CD4-positive, alpha-beta T cell (primary cell): ENCODE measurements at regions not wholly inside any gene's neighbourhood (a gene's known extent, or its start where the extent isn't known, plus 50 kb on each side); places are given as distances from the start of the nearest gene placed in this dataset.

ENCODE experiments used
- ATAC-seq: fragments of 200-7000 bp; cut with Tn5 transposase; one replicate; pipeline ENCODE4 v1.10.0; 2022; ENCODE audit warnings: mild to moderate bottlenecking; ENCODE audit not compliant: poor library complexity
- CTCF ChIA-PET: fragments of 350-600 bp; sonication (Branson Sonifier 250); formaldehyde crosslinking; loops from one replicate; lab custom pipeline; 2021; ENCODE audit warnings: antibody characterized with exemption, inconsistent platforms; lab: Charles Lee
- POLR2A ChIA-PET: fragments of 350-600 bp; sonication (Branson Sonifier 250); formaldehyde crosslinking; loops from one replicate; lab custom pipeline; 2021; ENCODE audit warnings: antibody characterized with exemption, inconsistent platforms; lab: Charles Lee
- DNase-seq, 14 experiments: peaks; one replicate each; pipeline ENCODE4 v3.0.0-alpha.2; 2013 to 2020; ENCODE audit warnings: mixed read lengths in 2 of 14
- H3K27ac ChIP-seq, 2 donors: one replicate each; pipeline versions ENCODE4 v1.5.1 to v1.7.0; 2013; ENCODE audit warnings: low read length in 2 of 2, low read depth in 1 of 2, mild to moderate bottlenecking in 1 of 2
- H3K27me3 ChIP-seq, 2 experiments: 1 replicate in 1 of 2; 2 replicates in 1 of 2; pipeline versions ENCODE4 v1.6.1 to v1.7.0; 2013; ENCODE audit warnings: low read length in 2 of 2, control low read depth in 1 of 2, mild to moderate bottlenecking in 1 of 2, moderate library complexity in 1 of 2; ENCODE audit not compliant: insufficient read depth in 2 of 2, control insufficient read depth in 1 of 2
- H3K36me3 ChIP-seq: one replicate; pipeline ENCODE4 v1.6.1; 2013; ENCODE audit warnings: low read length, control low read depth; ENCODE audit not compliant: insufficient read depth
- H3K4me1 ChIP-seq: one replicate; pipeline ENCODE4 v1.6.1; 2013; ENCODE audit warnings: low read length, control low read depth; ENCODE audit not compliant: insufficient read depth
- H3K4me3 ChIP-seq: one replicate; pipeline ENCODE4 v1.5.1; 2013; ENCODE audit warnings: mild to moderate bottlenecking, low read length, moderate library complexity
- H3K9me3 ChIP-seq, 2 experiments: 1 replicate in 1 of 2; 2 replicates in 1 of 2; pipeline versions ENCODE4 v1.6.1 to v1.7.0; 2013; ENCODE audit warnings: low read length in 2 of 2, mild to moderate bottlenecking in 2 of 2, control low read depth in 1 of 2, moderate library complexity in 1 of 2; ENCODE audit not compliant: control insufficient read depth in 1 of 2, insufficient read depth in 1 of 2
- H3K27ac Mint-ChIP-seq: one replicate; pipeline ENCODE4 v1.8.0; 2020; ENCODE audit warnings: mixed read lengths
- H3K27me3 Mint-ChIP-seq: one replicate; pipeline ENCODE4 v1.8.0; 2021; ENCODE audit warnings: mixed read lengths
- H3K36me3 Mint-ChIP-seq: one replicate; pipeline ENCODE4 v1.8.0; 2021; ENCODE audit warnings: low read depth, mixed read lengths
- H3K4me1 Mint-ChIP-seq: one replicate; pipeline ENCODE4 v1.8.0; 2021; ENCODE audit warnings: low read depth, mixed read lengths
- H3K4me3 Mint-ChIP-seq: one replicate; pipeline ENCODE4 v1.8.0; 2020; ENCODE audit warnings: mild to moderate bottlenecking, mixed read lengths
- H3K9me3 Mint-ChIP-seq: one replicate; pipeline ENCODE4 v1.8.0; 2020; ENCODE audit warnings: mixed read lengths
- intact Hi-C, 2 experiments: fragments of 100-400 bp; cut with DNase I in 1 of 2; cut with micrococcal nuclease in 1 of 2; formaldehyde crosslinking; loops; one replicate each; pipeline versions ENCODE4 v1.15.1 to v1.9.0; 2023 to 2025; cut with DNase I, micrococcal nuclease
- TF ChIP-seq, protein P1 (sequence below): fragments of 200-600 bp; IDR thresholded peaks from one replicate; pipeline ENCODE4 v1.8.0; 2022; ENCODE audit warnings: antibody characterized with exemption, mild to moderate bottlenecking

DNA sequence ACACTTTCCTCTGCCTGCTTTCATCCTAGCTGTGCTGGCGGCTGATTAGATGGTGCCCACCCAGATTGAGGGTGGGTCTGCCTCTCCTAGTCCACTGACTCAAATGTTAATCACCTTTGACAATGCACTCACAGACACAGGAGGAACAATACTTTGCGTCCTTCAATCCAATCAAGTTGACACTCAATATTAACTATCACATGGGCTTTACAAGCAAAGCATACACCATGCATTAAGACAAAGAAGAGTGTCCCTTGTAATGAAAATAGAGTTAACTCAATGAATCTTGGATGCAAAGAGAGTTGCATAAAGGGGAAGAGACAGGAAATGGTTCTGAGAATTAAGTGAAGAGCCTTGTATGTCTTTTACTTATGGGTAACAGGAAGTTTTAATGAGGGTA is 298.7 kb upstream of the BRINP1 start:
- POLR2A ChIA-PET, result no interaction called here

DNA sequence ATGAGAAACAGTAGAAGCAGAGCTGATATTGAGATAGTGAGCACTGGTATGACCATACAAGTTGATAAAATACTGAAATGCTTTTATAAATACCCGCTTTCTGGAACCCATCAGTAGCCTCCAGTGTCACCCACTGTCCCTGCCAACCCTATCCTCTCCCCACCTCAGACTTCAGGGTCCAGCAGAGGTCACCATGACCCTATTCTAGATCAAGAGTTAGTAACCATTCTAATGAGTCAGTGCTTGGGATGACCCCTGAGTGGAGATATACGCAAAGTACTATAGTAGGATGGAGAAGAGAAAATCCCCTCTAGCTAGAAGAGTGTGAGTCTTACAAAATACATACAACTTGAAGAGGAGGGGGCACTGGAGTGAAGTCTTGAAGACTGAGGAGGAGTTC is 297.9 kb upstream of the BRINP1 start:
- Histone ChIP-seq H3K4me1 (no peaks in the 10 kb centered on the region), H3K4me3 (no peak overlapping the region), H3K27ac (no peak overlapping the region), H3K36me3 (no peaks in the 10 kb centered on the region), H3K27me3 (no peaks in the 10 kb centered on the region), H3K9me3 (no peaks in the 10 kb centered on the region)
- Mint-ChIP-seq H3K27me3 (no peaks in the 10 kb centered on the region), H3K4me3 (no peak overlapping the region), H3K27ac (no peak overlapping the region), H3K36me3 (no peaks in the 10 kb centered on the region), H3K4me1 (no peaks in the 10 kb centered on the region), H3K9me3 (no peaks in the 10 kb centered on the region)
- ChIA-PET CTCF (no interaction called here), POLR2A (no interaction called here)
- TF ChIP-seq, protein P1, sequence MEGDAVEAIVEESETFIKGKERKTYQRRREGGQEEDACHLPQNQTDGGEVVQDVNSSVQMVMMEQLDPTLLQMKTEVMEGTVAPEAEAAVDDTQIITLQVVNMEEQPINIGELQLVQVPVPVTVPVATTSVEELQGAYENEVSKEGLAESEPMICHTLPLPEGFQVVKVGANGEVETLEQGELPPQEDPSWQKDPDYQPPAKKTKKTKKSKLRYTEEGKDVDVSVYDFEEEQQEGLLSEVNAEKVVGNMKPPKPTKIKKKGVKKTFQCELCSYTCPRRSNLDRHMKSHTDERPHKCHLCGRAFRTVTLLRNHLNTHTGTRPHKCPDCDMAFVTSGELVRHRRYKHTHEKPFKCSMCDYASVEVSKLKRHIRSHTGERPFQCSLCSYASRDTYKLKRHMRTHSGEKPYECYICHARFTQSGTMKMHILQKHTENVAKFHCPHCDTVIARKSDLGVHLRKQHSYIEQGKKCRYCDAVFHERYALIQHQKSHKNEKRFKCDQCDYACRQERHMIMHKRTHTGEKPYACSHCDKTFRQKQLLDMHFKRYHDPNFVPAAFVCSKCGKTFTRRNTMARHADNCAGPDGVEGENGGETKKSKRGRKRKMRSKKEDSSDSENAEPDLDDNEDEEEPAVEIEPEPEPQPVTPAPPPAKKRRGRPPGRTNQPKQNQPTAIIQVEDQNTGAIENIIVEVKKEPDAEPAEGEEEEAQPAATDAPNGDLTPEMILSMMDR, result no peak
- ATAC-seq (no peak), DNase-seq (no peak)
- intact Hi-C loops, result no loop called here

More for the DNA sequence above, 298.7 kb upstream of the BRINP1 start:
- Mint-ChIP-seq H3K4me3 (no peak overlapping the region), H3K27ac (no peak overlapping the region), H3K36me3 (no peaks in the 10 kb centered on the region), H3K4me1 (no peaks in the 10 kb centered on the region), H3K9me3 (no peaks in the 10 kb centered on the region), H3K27me3 (no peaks in the 10 kb centered on the region)
- no peaks in the 10 kb centered on the region for H3K27me3 ChIP-seq
- TF ChIP-seq, protein P1, result no peak
- no peaks in the 10 kb centered on the region for H3K4me1 ChIP-seq
- no peaks in the 10 kb centered on the region for H3K9me3 ChIP-seq
- H3K4me3 ChIP-seq, result no peak overlapping the region
- ATAC-seq, result no peak
- no peaks in the 10 kb centered on the region for H3K36me3 ChIP-seq
- intact Hi-C loops, result no loop called here
- CTCF ChIA-PET, result no interaction called here
- no peak overlapping the region for H3K27ac ChIP-seq
- DNase-seq, result no peak

DNA sequence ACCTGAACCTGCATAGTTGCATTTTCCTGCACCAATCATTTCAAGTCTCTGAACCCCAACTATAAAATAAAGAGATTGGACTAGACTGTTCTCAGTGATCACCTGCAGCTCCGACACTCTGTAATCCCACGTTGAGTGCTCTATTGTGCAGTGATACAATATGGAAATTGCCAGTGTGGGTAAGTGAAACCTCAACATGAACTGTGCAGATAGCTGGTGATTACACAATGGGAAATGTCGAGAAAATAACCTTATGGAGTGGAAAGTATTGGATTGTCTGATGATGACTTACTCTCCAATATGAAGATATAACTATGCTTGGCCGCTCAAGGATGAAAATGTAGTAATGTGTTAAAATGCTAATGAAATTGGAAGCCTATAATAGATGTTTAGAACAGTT is 293.1 kb upstream of the BRINP1 start:
- Histone ChIP-seq H3K27me3 (no peaks in the 10 kb centered on the region), H3K4me3 (no peak overlapping the region), H3K27ac (no peak overlapping the region), H3K4me1 (no peaks in the 10 kb centered on the region), H3K36me3 (no peaks in the 10 kb centered on the region), H3K9me3 (no peaks in the 10 kb centered on the region)
- TF ChIP-seq, protein P1, result no peak
- intact Hi-C loops, result no loop called here
- no peaks in the 10 kb centered on the region for H3K4me1 Mint-ChIP-seq
- POLR2A ChIA-PET, result no interaction called here
- CTCF ChIA-PET, result no interaction called here
- no peak overlapping the region for H3K4me3 Mint-ChIP-seq
- ATAC-seq, result no peak
- no peaks in the 10 kb centered on the region for H3K27me3 Mint-ChIP-seq
- no peaks in the 10 kb centered on the region for H3K9me3 Mint-ChIP-seq
- no peak overlapping the region for H3K27ac Mint-ChIP-seq
- no peaks in the 10 kb centered on the region for H3K36me3 Mint-ChIP-seq
- no peak for DNase-seq
